ENCODE measurements at regions not wholly inside any gene's neighbourhood (a gene's known extent, or its start where the extent isn't known, plus 50 kb on each side); places are given as distances from the start of the nearest gene placed in this dataset.

DNA sequence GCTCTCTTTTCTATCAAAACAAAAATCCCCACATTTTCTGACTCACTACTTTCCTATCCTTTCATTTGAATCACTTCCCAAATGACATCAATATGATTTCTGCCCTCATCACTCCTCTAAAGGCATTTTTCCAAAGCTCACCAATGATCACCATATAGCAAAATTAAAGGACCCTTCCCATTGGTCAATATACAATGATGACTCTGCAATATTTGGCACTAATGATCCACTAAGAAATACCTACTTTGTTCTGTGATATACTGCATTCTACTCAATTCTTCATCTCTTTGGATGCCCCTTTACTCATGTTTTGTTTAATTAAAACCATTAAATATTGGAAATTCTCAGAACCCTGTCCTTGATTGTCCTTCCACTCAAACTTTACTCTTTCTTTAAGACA, 200.3 kb upstream of the PTCHD4 start:
- TF ChIP-seq POLR2A (IDR thresholded peaks at IDR 0.05) = no peak
- TF ChIP-seq, protein P1, sequence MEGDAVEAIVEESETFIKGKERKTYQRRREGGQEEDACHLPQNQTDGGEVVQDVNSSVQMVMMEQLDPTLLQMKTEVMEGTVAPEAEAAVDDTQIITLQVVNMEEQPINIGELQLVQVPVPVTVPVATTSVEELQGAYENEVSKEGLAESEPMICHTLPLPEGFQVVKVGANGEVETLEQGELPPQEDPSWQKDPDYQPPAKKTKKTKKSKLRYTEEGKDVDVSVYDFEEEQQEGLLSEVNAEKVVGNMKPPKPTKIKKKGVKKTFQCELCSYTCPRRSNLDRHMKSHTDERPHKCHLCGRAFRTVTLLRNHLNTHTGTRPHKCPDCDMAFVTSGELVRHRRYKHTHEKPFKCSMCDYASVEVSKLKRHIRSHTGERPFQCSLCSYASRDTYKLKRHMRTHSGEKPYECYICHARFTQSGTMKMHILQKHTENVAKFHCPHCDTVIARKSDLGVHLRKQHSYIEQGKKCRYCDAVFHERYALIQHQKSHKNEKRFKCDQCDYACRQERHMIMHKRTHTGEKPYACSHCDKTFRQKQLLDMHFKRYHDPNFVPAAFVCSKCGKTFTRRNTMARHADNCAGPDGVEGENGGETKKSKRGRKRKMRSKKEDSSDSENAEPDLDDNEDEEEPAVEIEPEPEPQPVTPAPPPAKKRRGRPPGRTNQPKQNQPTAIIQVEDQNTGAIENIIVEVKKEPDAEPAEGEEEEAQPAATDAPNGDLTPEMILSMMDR (IDR thresholded peaks at IDR 0.05) = no peak

Data from testis (tissue), 2 donors.